Left lobe of liver (tissue), 2 donors: ENCODE measurements at regions not wholly inside any gene's neighbourhood (a gene's known extent, or its start where the extent isn't known, plus 50 kb on each side); places are given as distances from the start of the nearest gene placed in this dataset.
A peak's percentile ranks its signal among the peaks of the same experiment; 100 is the strongest.

Source experiments
- ATAC-seq: fragments of 200-7000 bp; cut with Tn5 transposase; one replicate; pipeline ENCODE4 v1.9.1; 2020; ENCODE audit warnings: mild to moderate bottlenecking, moderate library complexity
- DNase-seq: peaks from one replicate; pipeline ENCODE4 v3.0.0-alpha.2; 2020; ENCODE audit warnings: low spot score
- donor health status: DM: no; HTN: no; CAD: no; lungs with moderate emphysema.
- donor health status: DM: no; HTN: yes; CAD: no.

- ATAC-seq (no peak), DNase-seq (no peak)
Observed at GRCh38 chr3:67897351-67898336, 243.2 kb upstream of the SUCLG2 start.

- peak; percentile 53 for ATAC-seq
- no peak for DNase-seq
Observed at GRCh38 chr3:67896130-67896529, 241.7 kb upstream of the SUCLG2 start.

- DNase-seq: no peak
- no peak for ATAC-seq
Observed at GRCh38 chr3:67894510-67894909, 240.1 kb upstream of the SUCLG2 start.

- DNase-seq: no peak
- no peak for ATAC-seq
Observed at GRCh38 chr3:67884345-67884744, 229.9 kb upstream of the SUCLG2 start.

- ATAC-seq (no peak), DNase-seq (no peak)
Observed at GRCh38 chr3:67883766-67884165, 229.4 kb upstream of the SUCLG2 start.

- no peak for DNase-seq
- no peak for ATAC-seq
Observed at GRCh38 chr3:67882981-67883380, 228.6 kb upstream of the SUCLG2 start.

GRCh38 chr3:67876261-67876660 lies 221.8 kb upstream of the SUCLG2 start:
- DNase-seq: peak; percentile 76
- peak; percentile 84 for ATAC-seq

GRCh38 chr3:67875858-67876257 lies 221.4 kb upstream of the SUCLG2 start:
- ATAC-seq (peak; percentile 32), DNase-seq (no peak)

- ATAC-seq: peak; percentile 57
Observed at GRCh38 chr3:67875338-67875737, 220.9 kb upstream of the SUCLG2 start.

GRCh38 chr3:67870477-67870876 lies 216.1 kb upstream of the SUCLG2 start:
- DNase-seq (no peak), ATAC-seq (peak; percentile 74)

More at GRCh38 chr3:67875338-67875737, 220.9 kb upstream of the SUCLG2 start:
- peak; percentile 48 for DNase-seq

GRCh38 chr3:67866571-67866970 lies 212.2 kb upstream of the SUCLG2 start:
- ATAC-seq (no peak), DNase-seq (no peak)

GRCh38 chr3:67864587-67865183 lies 210.3 kb upstream of the SUCLG2 start:
- ATAC-seq (no peak), DNase-seq (no peak)

GRCh38 chr3:67863869-67864268 lies 209.5 kb upstream of the SUCLG2 start:
- no peak for DNase-seq
- ATAC-seq: peak; percentile 74

GRCh38 chr3:67860429-67860828 lies 206.0 kb upstream of the SUCLG2 start:
- no peak for ATAC-seq

GRCh38 chr3:67858492-67858891 lies 204.1 kb upstream of the SUCLG2 start:
- DNase-seq (no peak), ATAC-seq (peak; percentile 36)

More at GRCh38 chr3:67860429-67860828, 206.0 kb upstream of the SUCLG2 start:
- DNase-seq: no peak

- ATAC-seq (no peak), DNase-seq (no peak)
Observed at GRCh38 chr3:67856718-67857117, 202.3 kb upstream of the SUCLG2 start.

- peak; percentile 94 for ATAC-seq
- no peak for DNase-seq
Observed at GRCh38 chr3:67854663-67855062, 200.3 kb upstream of the SUCLG2 start.

GRCh38 chr3:67853520-67853919 lies 199.1 kb upstream of the SUCLG2 start:
- ATAC-seq: no peak
- DNase-seq: no peak

- ATAC-seq: peak; percentile 85
- DNase-seq: peak; percentile 47
Observed at GRCh38 chr3:67848299-67848698, 193.9 kb upstream of the SUCLG2 start.

GRCh38 chr3:67846166-67846565 lies 191.8 kb upstream of the SUCLG2 start:
- DNase-seq (no peak), ATAC-seq (no peak)

- ATAC-seq: no peak
- DNase-seq: no peak
Observed at GRCh38 chr3:67832817-67833216, 178.4 kb upstream of the SUCLG2 start.

- no peak for DNase-seq
Observed at GRCh38 chr3:67831262-67831661, 176.8 kb upstream of the SUCLG2 start.

More at GRCh38 chr3:67831262-67831661, 176.8 kb upstream of the SUCLG2 start:
- ATAC-seq: no peak
